MM.1S (cell line): ENCODE measurements at regions not wholly inside any gene's neighbourhood (a gene's known extent, or its start where the extent isn't known, plus 50 kb on each side); places are given as distances from the start of the nearest gene placed in this dataset.

Experiments used
- DNase-seq: peaks from one replicate; pipeline ENCODE4 v3.0.0-alpha.2; 2015
- H2AFZ ChIP-seq: fragments of 300-600 bp; sonication (generic); 2 replicates; pipeline ENCODE4 v1.6.0; 2016; ENCODE audit warnings: antibody characterized with exemption, low read length
- H3F3A ChIP-seq: fragments of 300-600 bp; sonication (generic); 2 replicates; pipeline ENCODE4 v1.6.1; 2016; ENCODE audit warnings: mild to moderate bottlenecking, antibody characterized with exemption, low read length, moderate library complexity, mixed read lengths; ENCODE audit not compliant: insufficient read depth
- H3K27ac ChIP-seq: fragments of 300-600 bp; sonication (generic); 2 replicates; pipeline ENCODE4 v1.5.1; 2016; ENCODE audit warnings: mild to moderate bottlenecking, low read length
- H3K27me3 ChIP-seq: fragments of 300-600 bp; sonication (generic); replicated peaks from 2 replicates; pipeline ENCODE4 v1.6.0; 2016; ENCODE audit warnings: low read length; ENCODE audit not compliant: insufficient read depth
- H3K36me3 ChIP-seq: fragments of 300-600 bp; sonication (generic); replicated peaks from 2 replicates; pipeline ENCODE4 v1.6.1; 2016; ENCODE audit warnings: mild to moderate bottlenecking, low read length, mixed read lengths; ENCODE audit not compliant: insufficient read depth
- H3K4me1 ChIP-seq: fragments of 300-600 bp; sonication (generic); 2 replicates; pipeline ENCODE4 v1.6.1; 2016; ENCODE audit warnings: low read length, mixed read lengths
- H3K4me2 ChIP-seq: fragments of 300-600 bp; sonication (generic); 2 replicates; pipeline ENCODE4 v1.6.0; 2016; ENCODE audit warnings: low read depth, low read length
- H3K4me3 ChIP-seq: fragments of 300-600 bp; sonication (generic); 2 replicates; pipeline ENCODE4 v1.5.1; 2016; ENCODE audit warnings: low read length, mixed read lengths
- H3K79me2 ChIP-seq: fragments of 300-600 bp; sonication (generic); 2 replicates; pipeline ENCODE4 v1.6.1; 2016; ENCODE audit warnings: mixed run types, low read length, mixed read lengths
- H3K9ac ChIP-seq: fragments of 300-600 bp; sonication (generic); 2 replicates; pipeline ENCODE4 v1.6.1; 2016; ENCODE audit warnings: low read length, mixed read lengths
- H3K9me2 ChIP-seq: fragments of 300-600 bp; sonication (generic); replicated peaks from 2 replicates; pipeline ENCODE4 v1.6.1; 2016; ENCODE audit warnings: mild to moderate bottlenecking, low read length, mixed read lengths; ENCODE audit not compliant: insufficient read depth
- H3K9me3 ChIP-seq: fragments of 300-600 bp; sonication (generic); replicated peaks from 2 replicates; pipeline ENCODE4 v1.6.1; 2016; ENCODE audit warnings: mild to moderate bottlenecking, low read length, mixed read lengths; ENCODE audit not compliant: insufficient read depth
- H4K20me1 ChIP-seq: fragments of 300-600 bp; sonication (generic); 2 replicates; pipeline ENCODE4 v1.6.1; 2016; ENCODE audit warnings: mild to moderate bottlenecking, low read length, moderate library complexity, mixed read lengths; ENCODE audit not compliant: insufficient read depth
- EZH2 ChIP-seq: fragments of 300-600 bp; sonication (generic); optimal IDR thresholded peaks from 2 replicates; pipeline ENCODE3; 2017; ENCODE audit warnings: low read depth, mild to moderate bottlenecking, antibody characterized with exemption, low read length, mixed read lengths
- EZH2phosphoT487 ChIP-seq: fragments of 300-600 bp; sonication (generic); IDR thresholded peaks from 2 replicates; pipeline ENCODE4 v1.6.1; 2018; ENCODE audit warnings: antibody characterized with exemption, low read length
- TF ChIP-seq, protein P1 (sequence below): fragments of 300-600 bp; sonication (generic); IDR thresholded peaks from 2 replicates; pipeline ENCODE4 v1.5.1; 2016; ENCODE audit warnings: antibody characterized with exemption, low read length, mixed read lengths

GRCh38 chr2:221318376-221319130 is 253.6 kb downstream of the EPHA4 start:
- TF ChIP-seq, protein P1, sequence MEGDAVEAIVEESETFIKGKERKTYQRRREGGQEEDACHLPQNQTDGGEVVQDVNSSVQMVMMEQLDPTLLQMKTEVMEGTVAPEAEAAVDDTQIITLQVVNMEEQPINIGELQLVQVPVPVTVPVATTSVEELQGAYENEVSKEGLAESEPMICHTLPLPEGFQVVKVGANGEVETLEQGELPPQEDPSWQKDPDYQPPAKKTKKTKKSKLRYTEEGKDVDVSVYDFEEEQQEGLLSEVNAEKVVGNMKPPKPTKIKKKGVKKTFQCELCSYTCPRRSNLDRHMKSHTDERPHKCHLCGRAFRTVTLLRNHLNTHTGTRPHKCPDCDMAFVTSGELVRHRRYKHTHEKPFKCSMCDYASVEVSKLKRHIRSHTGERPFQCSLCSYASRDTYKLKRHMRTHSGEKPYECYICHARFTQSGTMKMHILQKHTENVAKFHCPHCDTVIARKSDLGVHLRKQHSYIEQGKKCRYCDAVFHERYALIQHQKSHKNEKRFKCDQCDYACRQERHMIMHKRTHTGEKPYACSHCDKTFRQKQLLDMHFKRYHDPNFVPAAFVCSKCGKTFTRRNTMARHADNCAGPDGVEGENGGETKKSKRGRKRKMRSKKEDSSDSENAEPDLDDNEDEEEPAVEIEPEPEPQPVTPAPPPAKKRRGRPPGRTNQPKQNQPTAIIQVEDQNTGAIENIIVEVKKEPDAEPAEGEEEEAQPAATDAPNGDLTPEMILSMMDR = no peak
- no peak for TF ChIP-seq EZH2
- TF ChIP-seq EZH2phosphoT487 = no peak
- H3K36me3 ChIP-seq = no peaks in the 10 kb centered on the region
- no peak for DNase-seq
- no peak overlapping the region for H2AFZ ChIP-seq
- H4K20me1 ChIP-seq = no peaks in the 10 kb centered on the region
- no peaks in the 10 kb centered on the region for H3K9me2 ChIP-seq
- no peak overlapping the region for H3K4me2 ChIP-seq
- no peak overlapping the region for H3K27ac ChIP-seq
- no peaks in the 10 kb centered on the region for H3K4me1 ChIP-seq
- no peaks in the 10 kb centered on the region for H3K79me2 ChIP-seq
- H3F3A ChIP-seq = no peaks in the 10 kb centered on the region
- H3K27me3 ChIP-seq = no peaks in the 10 kb centered on the region
- no peaks in the 10 kb centered on the region for H3K9me3 ChIP-seq
- no peak overlapping the region for H3K9ac ChIP-seq
- no peak overlapping the region for H3K4me3 ChIP-seq

DNA sequence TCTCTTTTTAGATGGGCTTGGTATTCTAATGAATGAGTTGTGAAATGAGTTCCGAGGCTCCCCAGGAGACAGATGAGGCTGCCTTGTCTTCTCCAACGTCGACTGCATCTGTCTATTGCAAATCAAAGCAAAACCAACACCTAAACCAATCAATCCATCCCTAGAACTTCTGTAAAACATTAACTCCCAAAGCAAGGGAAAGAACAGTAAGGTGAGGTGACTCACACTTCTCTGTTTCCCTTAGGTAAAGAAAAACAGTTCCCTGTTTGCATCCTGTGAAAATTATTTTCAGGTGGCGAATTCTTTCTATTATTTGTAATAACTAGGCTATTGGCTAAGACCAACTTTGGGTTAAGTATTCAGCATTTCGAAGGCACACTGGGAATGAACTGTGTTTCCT is 249.4 kb downstream of the EPHA4 start:
- Histone ChIP-seq H3K4me2 (no peak overlapping the region), H3K9me3 (no peaks in the 10 kb centered on the region), H3K36me3 (no peaks in the 10 kb centered on the region), H3K27me3 (no peaks in the 10 kb centered on the region), H3K9ac (no peak overlapping the region), H3F3A (no peaks in the 10 kb centered on the region), H3K9me2 (no peaks in the 10 kb centered on the region), H2AFZ (no peak overlapping the region), H4K20me1 (no peaks in the 10 kb centered on the region), H3K4me3 (no peak overlapping the region), H3K27ac (no peak overlapping the region), H3K4me1 (no peaks in the 10 kb centered on the region), H3K79me2 (no peaks in the 10 kb centered on the region)
- TF ChIP-seq EZH2 (no peak), EZH2phosphoT487 (no peak)
- TF ChIP-seq, protein P1 = no peak
- no peak for DNase-seq

- Histone ChIP-seq H3K27ac (no peak overlapping the region), H2AFZ (no peak overlapping the region), H3K4me3 (no peak overlapping the region), H3F3A (no peaks in the 10 kb centered on the region), H3K9me3 (no peaks in the 10 kb centered on the region), H3K4me2 (no peak overlapping the region), H4K20me1 (no peaks in the 10 kb centered on the region), H3K9me2 (no peaks in the 10 kb centered on the region), H3K79me2 (no peaks in the 10 kb centered on the region), H3K4me1 (no peaks in the 10 kb centered on the region), H3K9ac (no peak overlapping the region), H3K27me3 (no peaks in the 10 kb centered on the region), H3K36me3 (no peaks in the 10 kb centered on the region)
- TF ChIP-seq, protein P1 = no peak
- TF ChIP-seq EZH2phosphoT487 (no peak), EZH2 (no peak)
- no peak for DNase-seq
Observed at GRCh38 chr2:221323513-221323912, 248.6 kb downstream of the EPHA4 start.
